Small intestine (tissue), 7 donors: ENCODE measurements at regions not wholly inside any gene's neighbourhood (a gene's known extent, or its start where the extent isn't known, plus 50 kb on each side); places are given as distances from the start of the nearest gene placed in this dataset.

Experiments used
- DNase-seq, 2 donors: peaks; one replicate each; pipeline versions ENCODE4 v3.0.0 to v3.0.0-alpha.2; 2013
- FAIRE-seq: peaks from 2 replicates; lab custom pipeline; 2012; peaks lifted over from hg19 to GRCh38; lab: Jason Lieb, UNC
- H3K27ac ChIP-seq, 3 donors: one replicate each; pipeline ENCODE4 v1.5.1; 2013; ENCODE audit warnings: low read length in 2 of 3, mild to moderate bottlenecking in 2 of 3, control low read depth in 1 of 3, inconsistent platforms in 1 of 3, low read depth in 1 of 3, moderate library complexity in 1 of 3
- H3K27me3 ChIP-seq, 3 donors: one replicate each; pipeline ENCODE4 v1.6.1; 2013; ENCODE audit warnings: low read length in 3 of 3, inconsistent platforms in 1 of 3; ENCODE audit not compliant: control insufficient read depth in 3 of 3, insufficient read depth in 3 of 3
- H3K36me3 ChIP-seq, 3 donors: one replicate each; pipeline ENCODE4 v1.6.1; 2013; ENCODE audit warnings: low read length in 3 of 3, inconsistent platforms in 1 of 3, low read depth in 1 of 3, mild to moderate bottlenecking in 1 of 3, moderate library complexity in 1 of 3; ENCODE audit not compliant: control insufficient read depth in 3 of 3, insufficient read depth in 2 of 3
- H3K4me1 ChIP-seq, 3 donors: one replicate each; pipeline ENCODE4 v1.6.1; 2013; ENCODE audit warnings: low read length in 2 of 3, inconsistent platforms in 1 of 3, low read depth in 1 of 3, mild to moderate bottlenecking in 1 of 3, moderate library complexity in 1 of 3; ENCODE audit not compliant: control insufficient read depth in 3 of 3, insufficient read depth in 2 of 3
- H3K4me3 ChIP-seq, 3 donors: one replicate each; pipeline ENCODE4 v1.5.1; 2013; ENCODE audit warnings: low read length in 3 of 3, control low read depth in 1 of 3, inconsistent platforms in 1 of 3, low read depth in 1 of 3, mild to moderate bottlenecking in 1 of 3, moderate library complexity in 1 of 3
- H3K9me3 ChIP-seq, 2 donors: one replicate each; pipeline ENCODE4 v1.6.1; 2013; ENCODE audit warnings: low read depth in 1 of 2, low read length in 1 of 2; ENCODE audit not compliant: control insufficient read depth in 2 of 2, insufficient read depth in 1 of 2
- WGBS, 3 donors: extraction: QIAGEN DNeasy Blood & Tissue Kit; methylation state at CpG; one replicate each; pipeline ENCODE4 v1.1.7; 2013; 5-methylcytosine and 5-hydroxymethylcytosine counted together
- donor health status: healthy with polysubstance abuse.
- donor health status: control.
- donor health status: control.
- donor health status: Bipolar disorder and iron deficiency.
- donor health status: healthy.

- Histone ChIP-seq H3K27ac (no peak overlapping the region), H3K4me1 (no peaks in the 10 kb centered on the region), H3K36me3 (no peaks in the 10 kb centered on the region), H3K27me3 (no peaks in the 10 kb centered on the region), H3K4me3 (no peak overlapping the region), H3K9me3 (no peaks in the 10 kb centered on the region)
- FAIRE-seq (no peak), DNase-seq (no peak)
- WGBS, 3 donors = 83 to 88% (median 88%) methylated on average over 3 of the region's 3 CpGs
Observed at GRCh38 chr4:165686756-165687155, 186.3 kb upstream of the TLL1 start.

GRCh38 chr4:165689159-165689558 is 183.9 kb upstream of the TLL1 start:
- no peaks in the 10 kb centered on the region for H3K36me3 ChIP-seq
- H3K9me3 ChIP-seq = no peaks in the 10 kb centered on the region
- 53 to 79% (median 62%) methylated on average over 3 of the region's 3 CpGs for WGBS, 3 donors
- FAIRE-seq = no peak
- no peaks in the 10 kb centered on the region for H3K27me3 ChIP-seq
- no peak overlapping the region for H3K27ac ChIP-seq
- no peaks in the 10 kb centered on the region for H3K4me1 ChIP-seq
- no peak overlapping the region for H3K4me3 ChIP-seq
- no peak for DNase-seq

- no peaks in the 10 kb centered on the region for H3K27me3 ChIP-seq
- H3K4me3 ChIP-seq = no peak overlapping the region
- H3K4me1 ChIP-seq = no peaks in the 10 kb centered on the region
- FAIRE-seq (no peak), DNase-seq (no peak)
- H3K36me3 ChIP-seq = no peaks in the 10 kb centered on the region
- no peaks in the 10 kb centered on the region for H3K9me3 ChIP-seq
- WGBS, 3 donors = 89 to 93% (median 92%) methylated on average over 3 of the region's 3 CpGs
- H3K27ac ChIP-seq = no peak overlapping the region
Observed at GRCh38 chr4:165692082-165692481, 181.0 kb upstream of the TLL1 start.

- DNase-seq = no peak
- Histone ChIP-seq H3K4me1 (no peaks in the 10 kb centered on the region), H3K27ac (no peak overlapping the region), H3K27me3 (no peaks in the 10 kb centered on the region), H3K4me3 (no peak overlapping the region), H3K9me3 (no peaks in the 10 kb centered on the region), H3K36me3 (no peaks in the 10 kb centered on the region)
- WGBS, 3 donors = 24 to 34% (median 29%) methylated on average over 2 of the region's 2 CpGs
- FAIRE-seq = no peak
Observed at GRCh38 chr4:165698272-165698671, 174.8 kb upstream of the TLL1 start.

- no peaks in the 10 kb centered on the region for H3K27me3 ChIP-seq
- H3K9me3 ChIP-seq = no peaks in the 10 kb centered on the region
- no peak overlapping the region for H3K27ac ChIP-seq
- no peaks in the 10 kb centered on the region for H3K36me3 ChIP-seq
- no peak for FAIRE-seq
- H3K4me3 ChIP-seq = no peak overlapping the region
- H3K4me1 ChIP-seq = no peaks in the 10 kb centered on the region
- 73 to 84% (median 76%) methylated on average over 5 of the region's 5 CpGs for WGBS, 3 donors
- no peak for DNase-seq
Observed at GRCh38 chr4:165699055-165699454, 174.0 kb upstream of the TLL1 start.

GRCh38 chr4:165700855-165701254 is 172.2 kb upstream of the TLL1 start:
- FAIRE-seq (no peak), DNase-seq (no peak)
- Histone ChIP-seq H3K9me3 (no peaks in the 10 kb centered on the region), H3K27me3 (no peaks in the 10 kb centered on the region), H3K4me3 (no peak overlapping the region), H3K36me3 (no peaks in the 10 kb centered on the region), H3K4me1 (no peaks in the 10 kb centered on the region), H3K27ac (no peak overlapping the region)

GRCh38 chr4:165707128-165707527 is 165.9 kb upstream of the TLL1 start:
- H3K36me3 ChIP-seq = no peaks in the 10 kb centered on the region
- no peak overlapping the region for H3K4me3 ChIP-seq
- FAIRE-seq (no peak), DNase-seq (no peak)
- no peaks in the 10 kb centered on the region for H3K9me3 ChIP-seq
- no peaks in the 10 kb centered on the region for H3K27me3 ChIP-seq
- WGBS, 3 donors = 73 to 97% (median 91%) methylated on average over 2 to 4 of the region's 4 CpGs
- peaks cover 0 to 13% (median 0%) of the 10 kb centered on the region in 3 donors for H3K4me1 ChIP-seq
- no peak overlapping the region for H3K27ac ChIP-seq

GRCh38 chr4:165709516-165709915 is 163.5 kb upstream of the TLL1 start:
- H3K36me3 ChIP-seq = no peaks in the 10 kb centered on the region
- H3K27ac ChIP-seq = no peak overlapping the region
- H3K27me3 ChIP-seq = no peaks in the 10 kb centered on the region
- peaks cover 0 to 13% (median 0%) of the 10 kb centered on the region in 3 donors for H3K4me1 ChIP-seq
- H3K9me3 ChIP-seq = no peaks in the 10 kb centered on the region
- FAIRE-seq = no peak
- no peak for DNase-seq
- 86 to 89% (median 87%) methylated on average over 7 of the region's 7 CpGs for WGBS, 3 donors
- no peak overlapping the region for H3K4me3 ChIP-seq

- no peak for FAIRE-seq
Observed at GRCh38 chr4:165709973-165710526, 163.0 kb upstream of the TLL1 start.

More at GRCh38 chr4:165709973-165710526, 163.0 kb upstream of the TLL1 start:
- WGBS, 3 donors = 47 to 55% (median 54%) methylated on average over 2 of the region's 2 CpGs
- peak in 1 of 2 donors; percentile 26 for DNase-seq
- H3K4me1 ChIP-seq = peaks cover 0 to 13% (median 0%) of the 10 kb centered on the region in 3 donors
- no peak overlapping the region for H3K4me3 ChIP-seq
- no peaks in the 10 kb centered on the region for H3K9me3 ChIP-seq
- no peaks in the 10 kb centered on the region for H3K36me3 ChIP-seq
- no peak overlapping the region for H3K27ac ChIP-seq
- H3K27me3 ChIP-seq = no peaks in the 10 kb centered on the region
